CD4-positive, alpha-beta T cell treated with Interferon alpha-2 for 1 hour (primary cell): ENCODE measurements at regions not wholly inside any gene's neighbourhood (a gene's known extent, or its start where the extent isn't known, plus 50 kb on each side); places are given as distances from the start of the nearest gene placed in this dataset.
"Not testable (repeated sequence)": the region's sequence is repeated elsewhere in the genome, so short reads cannot be mapped to it uniquely, and the experiment has no call there.

Source experiments
- DNase-seq, 2 donors: peaks; one replicate each; pipeline ENCODE4 v3.0.0-alpha.2; 2020 to 2022

- DNase-seq, result no peak
Measured at GRCh38 chr14:44873536-44873935, 88.2 kb downstream of the KLHL28 start.

- DNase-seq, result no peak
Measured at GRCh38 chr14:44866770-44867169, 95.0 kb downstream of the KLHL28 start.

- DNase-seq, result no peak
Measured at GRCh38 chr14:44866322-44866721, 95.4 kb downstream of the KLHL28 start.

- no peak for DNase-seq
Measured at GRCh38 chr14:44863271-44863670, 98.5 kb downstream of the KLHL28 start.

- DNase-seq, result no peak
Measured at GRCh38 chr14:44854114-44854513, 107.6 kb downstream of the KLHL28 start.

GRCh38 chr14:44847526-44848309 lies 114.0 kb downstream of the KLHL28 start:
- DNase-seq, result no peak

- peak in 1 of 2 donors; percentile 52 for DNase-seq
Measured at GRCh38 chr14:44846232-44846824, 115.4 kb downstream of the KLHL28 start.

- not testable (repeated sequence) for DNase-seq
Measured at GRCh38 chr14:44835928-44836327, 125.8 kb downstream of the KLHL28 start.

- DNase-seq, result no peak
Measured at GRCh38 chr14:44833376-44834060, 128.2 kb downstream of the KLHL28 start.

- DNase-seq, result no peak
Measured at GRCh38 chr14:44830371-44830770, 131.4 kb downstream of the KLHL28 start.

- no peak for DNase-seq
Measured at GRCh38 chr14:44829021-44829420, 132.7 kb downstream of the KLHL28 start.

GRCh38 chr14:44828023-44828422 lies 133.7 kb downstream of the KLHL28 start:
- no peak for DNase-seq

GRCh38 chr14:44820230-44820964 lies 141.3 kb downstream of the KLHL28 start:
- no peak for DNase-seq

- no peak for DNase-seq
Measured at GRCh38 chr14:44814196-44814595, 147.6 kb downstream of the KLHL28 start.

GRCh38 chr14:44812672-44813071 lies 149.1 kb downstream of the KLHL28 start:
- DNase-seq, result no peak

GRCh38 chr14:44804391-44804790 lies 157.4 kb downstream of the KLHL28 start:
- no peak for DNase-seq

GRCh38 chr14:44803239-44803905 lies 158.4 kb downstream of the KLHL28 start:
- DNase-seq, result peak in 1 of 2 donors; percentile 29

- DNase-seq, result no peak
Measured at GRCh38 chr14:44798386-44799242, 163.1 kb downstream of the KLHL28 start.

- DNase-seq, result no peak
Measured at GRCh38 chr14:44795725-44796124, 166.0 kb downstream of the KLHL28 start.

GRCh38 chr14:44791730-44792129 lies 170.0 kb downstream of the KLHL28 start:
- no peak for DNase-seq

- no peak for DNase-seq
Measured at GRCh38 chr14:44788612-44789011, 173.1 kb downstream of the KLHL28 start.

GRCh38 chr14:44785096-44785495 lies 176.7 kb downstream of the KLHL28 start:
- DNase-seq, result no peak
